ENCODE measurements at regions not wholly inside any gene's neighbourhood (a gene's known extent, or its start where the extent isn't known, plus 50 kb on each side); places are given as distances from the start of the nearest gene placed in this dataset.

DNA sequence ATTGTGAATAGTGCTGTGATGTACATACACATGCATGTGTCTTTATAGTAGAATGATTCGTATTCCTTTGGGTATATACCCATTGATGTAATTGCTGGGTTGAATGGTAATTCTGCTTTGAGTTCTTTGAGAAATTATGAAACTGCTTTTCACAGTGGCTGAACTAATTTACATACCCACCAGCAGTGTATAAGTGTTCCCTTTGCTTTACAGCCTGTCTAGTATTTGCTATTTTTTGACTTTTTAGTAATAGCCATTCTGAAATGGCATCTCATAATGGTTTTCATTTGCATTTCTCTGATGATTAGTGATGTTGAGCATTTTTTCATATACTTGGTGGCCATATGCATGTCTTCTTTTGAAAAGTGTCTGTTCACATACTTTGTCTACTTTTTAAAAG lies 54.5 kb upstream of the FAM78B start:
- no peak for DNase-seq

GRCh38 chr1:166233750-166234366 lies 67.1 kb upstream of the FAM78B start:
- DNase-seq, result no peak

- no peak for DNase-seq
Measured at GRCh38 chr1:166235728-166236127, 68.9 kb upstream of the FAM78B start.

- no peak for DNase-seq
Measured at GRCh38 chr1:166237675-166238074, 70.9 kb upstream of the FAM78B start.

DNA sequence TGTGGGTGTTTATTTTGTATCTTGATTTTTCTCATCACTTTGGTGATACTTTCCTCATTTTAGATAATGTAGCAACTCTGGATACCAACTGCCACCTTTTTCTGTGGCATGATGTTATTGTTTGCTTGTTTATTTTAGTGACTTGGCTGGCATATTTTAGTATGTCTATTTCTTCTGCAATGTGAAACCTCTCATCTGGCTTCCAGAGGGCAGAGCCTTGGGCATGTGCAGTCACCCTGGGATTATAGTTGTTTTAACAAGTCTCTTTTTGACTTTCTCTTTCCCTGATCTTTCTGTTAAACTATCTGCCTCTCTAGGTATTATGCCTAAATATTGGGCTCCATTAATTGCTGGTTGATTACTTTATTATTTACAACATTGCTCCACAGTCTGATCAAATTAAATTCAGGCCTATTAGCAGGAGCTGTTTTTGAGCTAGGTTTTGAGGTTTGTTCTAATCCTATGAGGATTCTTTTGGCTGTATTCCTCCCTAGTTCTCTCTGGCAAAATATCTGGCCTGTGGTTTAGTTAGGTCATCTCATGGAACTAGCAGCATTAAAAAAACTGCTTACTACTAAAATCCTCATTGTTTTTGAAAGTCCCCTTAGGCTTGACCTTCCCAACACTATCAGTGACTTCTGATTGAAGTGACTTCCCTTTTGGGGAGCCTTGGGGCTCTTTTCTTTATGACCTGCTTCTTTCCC lies 86.4 kb upstream of the FAM78B start:
- no peak for DNase-seq

- DNase-seq, result no peak
Measured at GRCh38 chr1:166258017-166258416, 91.2 kb upstream of the FAM78B start.

GRCh38 chr1:166261511-166261910 lies 94.7 kb upstream of the FAM78B start:
- DNase-seq, result no peak

- no peak for DNase-seq
Measured at GRCh38 chr1:166270476-166271150, 103.8 kb upstream of the FAM78B start.

DNA sequence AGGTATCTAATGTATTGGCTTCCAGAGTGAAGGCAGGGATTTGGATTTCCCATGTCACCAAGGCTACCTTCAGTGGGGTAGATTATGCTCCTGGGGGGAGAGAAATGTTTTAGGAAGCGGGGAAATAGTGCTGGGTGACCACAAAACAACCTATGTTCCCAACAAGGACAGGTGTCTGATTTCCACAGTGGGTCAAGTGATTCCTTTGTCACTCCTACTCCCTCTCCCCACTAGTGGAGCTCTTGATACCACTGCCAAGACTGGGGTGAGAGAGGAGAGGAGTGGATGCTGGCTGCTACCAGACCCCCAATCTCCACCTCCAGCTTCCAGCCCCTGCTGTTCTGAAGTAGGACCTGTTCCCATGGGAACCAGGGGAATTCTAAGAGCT lies 104.3 kb upstream of the FAM78B start:
- no peak for DNase-seq

DNA sequence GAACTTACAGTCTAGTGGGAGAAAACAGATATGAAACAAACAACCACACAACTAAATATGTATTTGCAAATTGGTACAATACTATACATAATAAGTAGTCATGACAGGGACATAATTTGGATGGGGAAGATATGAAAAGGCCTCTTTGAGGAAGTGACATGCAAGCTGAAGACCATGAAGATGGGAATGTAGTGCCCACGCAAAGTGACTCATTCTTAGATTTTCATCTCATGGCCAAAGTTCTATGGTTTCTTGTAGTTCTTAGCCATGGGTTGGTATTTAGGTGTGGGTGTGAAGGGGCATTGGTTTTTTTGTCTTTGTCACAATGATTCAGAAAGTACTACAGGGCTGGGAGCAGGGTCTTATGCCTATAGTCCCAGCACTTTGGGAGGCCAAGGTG lies 105.4 kb upstream of the FAM78B start:
- DNase-seq, result no peak

DNA sequence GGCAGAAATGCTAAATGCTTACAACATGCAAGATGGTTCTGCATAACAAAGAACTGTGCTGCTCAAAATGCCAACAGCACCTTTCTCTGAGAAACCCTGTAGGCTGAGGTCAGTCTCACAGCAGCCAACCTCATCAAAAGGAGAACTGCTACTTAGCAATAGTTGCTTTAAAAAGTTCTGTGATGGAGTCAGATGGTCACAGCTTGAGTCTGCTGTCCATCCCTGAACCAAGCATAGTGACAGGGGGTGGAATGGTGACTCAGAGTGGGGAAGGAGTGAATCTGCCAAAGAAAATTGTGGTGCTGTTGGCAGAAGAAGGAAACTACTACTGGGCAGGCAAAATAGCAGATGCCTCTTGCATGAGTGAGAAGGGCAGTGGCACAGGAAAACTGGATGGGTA lies 106.0 kb upstream of the FAM78B start:
- no peak for DNase-seq

- no peak for DNase-seq
Measured at GRCh38 chr1:166273618-166274017, 106.8 kb upstream of the FAM78B start.

GRCh38 chr1:166282391-166283137 lies 115.8 kb upstream of the FAM78B start:
- DNase-seq, result no peak

GRCh38 chr1:166283190-166283589 lies 116.4 kb upstream of the FAM78B start:
- no peak for DNase-seq

- no peak for DNase-seq
Measured at GRCh38 chr1:166283600-166283999, 116.8 kb upstream of the FAM78B start.

GRCh38 chr1:166289309-166290050 lies 122.7 kb upstream of the FAM78B start:
- no peak for DNase-seq

DNA sequence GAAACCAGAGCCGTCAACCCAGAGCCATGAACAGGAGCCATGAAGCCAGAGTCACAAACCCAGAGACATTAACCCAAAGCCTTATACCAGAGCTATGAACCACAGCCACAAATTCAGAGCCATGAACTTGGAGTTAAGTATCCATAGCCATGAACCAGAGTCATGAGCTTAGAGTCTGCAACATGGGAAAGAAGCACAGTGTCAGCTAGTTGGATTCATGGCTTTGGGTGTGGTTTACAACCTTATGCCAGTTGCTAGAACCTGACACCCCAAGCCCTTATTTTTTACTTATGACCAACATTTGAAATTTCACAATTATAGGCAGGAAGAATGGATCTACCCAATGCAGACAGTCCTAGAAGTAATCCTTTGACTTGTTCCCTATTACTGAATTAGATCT lies 128.9 kb upstream of the FAM78B start:
- DNase-seq, result no peak

GRCh38 chr1:166297993-166298392 lies 131.2 kb upstream of the FAM78B start:
- DNase-seq, result no peak

DNA sequence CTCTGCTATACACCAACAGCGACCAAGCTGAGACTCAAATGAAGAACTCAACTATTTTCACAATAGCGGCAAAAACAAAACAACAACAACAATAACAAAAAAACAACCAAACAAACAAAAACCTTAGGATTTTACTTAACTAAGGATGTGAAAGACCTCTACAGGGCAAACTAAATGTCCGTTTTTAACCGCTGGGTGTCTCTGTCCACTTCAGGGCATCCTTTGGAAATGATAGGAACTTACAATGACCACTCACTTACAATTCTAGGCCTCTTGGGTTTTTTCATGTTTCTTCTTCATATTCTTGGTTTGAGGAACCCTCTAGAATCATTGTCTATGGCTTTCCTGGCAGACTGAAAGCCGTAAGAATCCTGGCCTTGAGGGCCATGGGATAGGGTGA lies 134.0 kb upstream of the FAM78B start:
- DNase-seq, result no peak

- DNase-seq, result no peak
Measured at GRCh38 chr1:166302989-166303758, 136.4 kb upstream of the FAM78B start.

GRCh38 chr1:166304131-166304530 lies 137.3 kb upstream of the FAM78B start:
- no peak for DNase-seq

GRCh38 chr1:166305371-166305770 lies 138.6 kb upstream of the FAM78B start:
- DNase-seq, result no peak
